ENCODE measurements at regions not wholly inside any gene's neighbourhood (a gene's known extent, or its start where the extent isn't known, plus 50 kb on each side); places are given as distances from the start of the nearest gene placed in this dataset.

GRCh38 chr7:16068183-16068582 lies 353.2 kb downstream of the CRPPA start:
- TF ChIP-seq CTCF (IDR thresholded peaks at IDR 0.05): no peak
- TF ChIP-seq POLR2A (IDR thresholded peaks at IDR 0.05): no peak
